ENCODE measurements at regions not wholly inside any gene's neighbourhood (a gene's known extent, or its start where the extent isn't known, plus 50 kb on each side); places are given as distances from the start of the nearest gene placed in this dataset.

DNA sequence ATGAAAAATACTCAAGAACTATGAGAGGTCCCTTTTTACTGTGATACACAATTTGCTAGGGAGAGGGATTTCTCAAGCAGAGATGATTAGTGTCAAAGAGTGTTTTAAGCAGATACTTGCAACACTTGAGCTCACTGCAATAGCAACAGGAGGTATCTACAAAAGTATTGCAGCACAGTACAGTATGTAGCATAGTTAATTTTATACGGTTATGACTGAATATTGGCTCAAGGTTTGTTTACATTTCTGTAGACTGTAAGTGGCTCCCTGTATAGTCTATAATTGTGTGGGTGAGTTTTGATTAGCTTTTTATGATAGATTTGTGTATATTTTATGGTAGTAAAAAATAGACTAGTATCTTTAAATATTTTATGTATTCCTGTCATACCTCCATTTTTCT is 1177.2 kb downstream of the TECRL start:
- no peaks in the 10 kb centered on the region for H3K4me1 ChIP-seq
- H3K27ac ChIP-seq = no peak overlapping the region
- H3K27me3 ChIP-seq = no peaks in the 10 kb centered on the region
- H3K36me3 ChIP-seq = no peaks in the 10 kb centered on the region
- intact Hi-C loops (cut with DNase I) = no loop called here
- WGBS, 2 donors = 67 to 83% methylated on average over 1 of the region's 1 CpG
- H3K9me3 ChIP-seq = peaks cover 0 to 3% (median 0%) of the 10 kb centered on the region in 3 donors
- no peak for TF ChIP-seq POLR2A (IDR thresholded peaks at IDR 0.05)
- TF ChIP-seq, protein P1, sequence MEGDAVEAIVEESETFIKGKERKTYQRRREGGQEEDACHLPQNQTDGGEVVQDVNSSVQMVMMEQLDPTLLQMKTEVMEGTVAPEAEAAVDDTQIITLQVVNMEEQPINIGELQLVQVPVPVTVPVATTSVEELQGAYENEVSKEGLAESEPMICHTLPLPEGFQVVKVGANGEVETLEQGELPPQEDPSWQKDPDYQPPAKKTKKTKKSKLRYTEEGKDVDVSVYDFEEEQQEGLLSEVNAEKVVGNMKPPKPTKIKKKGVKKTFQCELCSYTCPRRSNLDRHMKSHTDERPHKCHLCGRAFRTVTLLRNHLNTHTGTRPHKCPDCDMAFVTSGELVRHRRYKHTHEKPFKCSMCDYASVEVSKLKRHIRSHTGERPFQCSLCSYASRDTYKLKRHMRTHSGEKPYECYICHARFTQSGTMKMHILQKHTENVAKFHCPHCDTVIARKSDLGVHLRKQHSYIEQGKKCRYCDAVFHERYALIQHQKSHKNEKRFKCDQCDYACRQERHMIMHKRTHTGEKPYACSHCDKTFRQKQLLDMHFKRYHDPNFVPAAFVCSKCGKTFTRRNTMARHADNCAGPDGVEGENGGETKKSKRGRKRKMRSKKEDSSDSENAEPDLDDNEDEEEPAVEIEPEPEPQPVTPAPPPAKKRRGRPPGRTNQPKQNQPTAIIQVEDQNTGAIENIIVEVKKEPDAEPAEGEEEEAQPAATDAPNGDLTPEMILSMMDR (IDR thresholded peaks at IDR 0.05) = no peak
- no peak overlapping the region for H3K4me3 ChIP-seq
- no peak for DNase-seq

DNA sequence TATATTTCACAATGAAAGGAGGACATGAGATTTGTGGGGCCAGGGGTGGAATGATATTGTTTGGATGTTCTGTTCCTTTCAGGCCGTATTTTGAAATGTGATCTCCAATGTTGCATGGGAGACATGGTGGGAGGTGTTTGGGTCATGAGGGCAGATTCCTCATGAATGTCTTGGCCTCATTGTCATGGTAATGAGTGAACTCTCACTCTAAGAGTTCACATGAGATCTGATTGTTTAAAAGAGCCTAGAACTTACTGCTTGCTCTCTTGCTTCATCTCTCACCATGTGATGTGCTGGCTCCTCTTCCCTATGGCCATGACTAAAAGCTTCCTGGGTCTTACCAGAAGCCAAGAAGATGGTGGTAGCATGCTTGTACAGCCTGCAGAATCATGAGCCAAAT is 1183.0 kb downstream of the TECRL start:
- no peaks in the 10 kb centered on the region for H3K4me1 ChIP-seq
- WGBS, 2 donors = 67 to 85% methylated on average over 1 of the region's 1 CpG
- TF ChIP-seq, protein P1 (IDR thresholded peaks at IDR 0.05) = no peak
- no peak for TF ChIP-seq POLR2A (IDR thresholded peaks at IDR 0.05)
- intact Hi-C loops (cut with DNase I) = no loop called here
- no peak overlapping the region for H3K27ac ChIP-seq
- no peaks in the 10 kb centered on the region for H3K27me3 ChIP-seq
- no peak for DNase-seq
- H3K4me3 ChIP-seq = no peak overlapping the region
- H3K9me3 ChIP-seq = no peaks in the 10 kb centered on the region
- H3K36me3 ChIP-seq = no peaks in the 10 kb centered on the region

DNA sequence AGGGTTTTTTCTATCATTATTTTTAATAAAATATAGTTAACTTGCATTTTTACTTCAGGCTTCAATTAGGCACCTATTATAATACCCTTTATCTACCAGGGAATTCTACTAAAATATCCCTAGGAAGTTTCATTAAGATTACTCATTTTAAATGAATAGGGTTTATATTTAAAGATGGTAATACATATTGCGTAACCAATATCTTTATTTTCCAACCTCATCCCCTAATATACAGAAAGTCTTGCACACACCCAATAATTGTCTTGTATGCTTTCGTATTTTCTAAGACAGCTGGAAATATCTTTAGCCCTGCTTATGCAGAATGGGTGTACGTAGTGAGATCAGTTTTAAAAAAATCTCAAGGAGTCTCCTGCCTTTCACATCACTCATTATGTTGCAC is 1186.8 kb downstream of the TECRL start:
- WGBS, 2 donors = 74 to 85% methylated on average over 3 of the region's 3 CpGs
- Histone ChIP-seq H3K36me3 (no peaks in the 10 kb centered on the region), H3K27ac (no peak overlapping the region), H3K4me1 (no peaks in the 10 kb centered on the region), H3K9me3 (no peaks in the 10 kb centered on the region), H3K27me3 (no peaks in the 10 kb centered on the region), H3K4me3 (no peak overlapping the region)
- intact Hi-C loops (cut with DNase I) = no loop called here
- TF ChIP-seq, protein P1 (IDR thresholded peaks at IDR 0.05) = no peak
- no peak for TF ChIP-seq POLR2A (IDR thresholded peaks at IDR 0.05)
- DNase-seq = no peak

DNA sequence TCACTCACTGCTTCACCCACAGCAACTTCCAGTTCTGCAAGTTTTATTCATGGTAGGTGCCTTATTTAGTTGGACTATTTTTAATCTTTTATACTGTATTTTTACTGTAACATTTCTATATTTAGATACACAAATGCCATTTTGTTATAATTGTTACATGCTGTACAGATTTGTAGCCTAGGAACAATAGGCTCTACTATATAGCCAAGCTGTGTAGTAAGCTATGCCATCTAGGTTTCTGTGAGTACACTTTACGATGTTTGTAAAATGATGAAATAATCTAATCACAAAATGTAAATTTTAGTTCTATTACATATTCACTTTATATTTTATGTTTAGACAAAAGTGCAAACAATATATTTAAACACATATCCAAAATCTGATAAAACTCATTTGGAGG is 1187.8 kb downstream of the TECRL start:
- no peak for TF ChIP-seq POLR2A (IDR thresholded peaks at IDR 0.05)
- TF ChIP-seq, protein P1 (IDR thresholded peaks at IDR 0.05) = no peak
- no peak overlapping the region for H3K4me3 ChIP-seq
- H3K27me3 ChIP-seq = no peaks in the 10 kb centered on the region
- H3K36me3 ChIP-seq = no peaks in the 10 kb centered on the region
- H3K27ac ChIP-seq = no peak overlapping the region
- intact Hi-C loops (cut with DNase I) = no loop called here
- DNase-seq = no peak
- 86 to 93% methylated on average over 1 of the region's 1 CpG for WGBS, 2 donors
- H3K4me1 ChIP-seq = no peaks in the 10 kb centered on the region
- no peaks in the 10 kb centered on the region for H3K9me3 ChIP-seq

DNA sequence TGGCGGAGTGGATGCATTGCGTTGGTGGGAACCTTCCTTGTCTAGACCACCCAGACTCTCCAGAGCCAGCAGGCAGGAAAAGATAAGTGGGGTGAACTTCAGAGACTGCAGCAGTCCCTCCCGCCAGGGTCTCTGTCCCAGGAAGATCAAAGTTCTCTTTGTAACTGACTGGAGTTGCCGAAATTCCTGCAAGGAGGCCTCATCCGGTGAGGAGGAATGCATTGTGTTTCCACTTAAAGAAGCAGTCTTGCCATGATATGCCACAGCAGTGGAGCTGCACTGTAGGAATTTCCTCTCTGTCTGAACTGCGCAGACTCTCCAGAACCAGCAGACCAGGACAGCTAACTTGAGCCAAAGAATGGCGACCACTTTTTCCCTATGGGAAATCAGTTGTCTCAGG is 1190.4 kb downstream of the TECRL start:
- Histone ChIP-seq H3K27ac (no peak overlapping the region), H3K4me3 (no peak overlapping the region), H3K4me1 (no peaks in the 10 kb centered on the region), H3K27me3 (no peaks in the 10 kb centered on the region), H3K36me3 (no peaks in the 10 kb centered on the region), H3K9me3 (no peaks in the 10 kb centered on the region)
- WGBS, 2 donors = 85 to 90% methylated on average over 2 to 6 of the region's 7 CpGs
- no peak for TF ChIP-seq POLR2A (IDR thresholded peaks at IDR 0.05)
- TF ChIP-seq, protein P1 (IDR thresholded peaks at IDR 0.05) = no peak
- intact Hi-C loops (cut with DNase I) = no loop called here
- DNase-seq = no peak

Data from esophagus squamous epithelium (tissue), 5 donors.